H9 (cell line): ENCODE measurements at regions not wholly inside any gene's neighbourhood (a gene's known extent, or its start where the extent isn't known, plus 50 kb on each side); places are given as distances from the start of the nearest gene placed in this dataset.

ENCODE experiments used
- DNase-seq: peaks from one replicate; pipeline ENCODE4 v3.0.0-alpha.2; 2017
- H2AFZ ChIP-seq: one replicate; pipeline ENCODE4 v1.6.1; 2013; ENCODE audit warnings: mild to moderate bottlenecking, low read length, control low read depth, moderate library complexity
- H2AK5ac ChIP-seq: 2 replicates; pipeline ENCODE4 v1.6.1; 2013; ENCODE audit warnings: low read length, control low read depth, mixed read lengths; ENCODE audit not compliant: insufficient read length
- H2BK120ac ChIP-seq: one replicate; pipeline ENCODE4 v1.6.1; 2013; ENCODE audit warnings: low read depth, mild to moderate bottlenecking, low read length, control low read depth, inconsistent platforms; ENCODE audit not compliant: poor library complexity, severe bottlenecking
- H2BK12ac ChIP-seq: 2 replicates; pipeline ENCODE4 v1.6.1; 2013; ENCODE audit warnings: low read length, control low read depth, mixed read lengths, low read depth; ENCODE audit not compliant: insufficient read length
- H2BK15ac ChIP-seq: 2 replicates; pipeline ENCODE4 v1.6.1; 2013; ENCODE audit warnings: low read depth, low read length, control low read depth
- H2BK20ac ChIP-seq: one replicate; pipeline ENCODE4 v1.6.1; 2013; ENCODE audit warnings: low read depth, mild to moderate bottlenecking, low read length, control low read depth, inconsistent platforms; ENCODE audit not compliant: poor library complexity, severe bottlenecking
- H2BK5ac ChIP-seq: 2 replicates; pipeline ENCODE4 v1.6.1; 2013; ENCODE audit warnings: low read length, control low read depth, mixed read lengths; ENCODE audit not compliant: insufficient read length
- H3K14ac ChIP-seq: 2 replicates; pipeline ENCODE4 v1.6.1; 2013; ENCODE audit warnings: low read length, control low read depth; ENCODE audit not compliant: insufficient read depth
- H3K18ac ChIP-seq: 2 replicates; pipeline ENCODE4 v1.6.1; 2013; ENCODE audit warnings: low read depth, mild to moderate bottlenecking, mixed read lengths, low read length, control low read depth; ENCODE audit not compliant: insufficient read length
- H3K23ac ChIP-seq: 2 replicates; pipeline ENCODE4 v1.6.1; 2013; ENCODE audit warnings: low read length, control low read depth, mixed read lengths, low read depth; ENCODE audit not compliant: insufficient read length
- H3K23me2 ChIP-seq: 2 replicates; pipeline ENCODE4 v1.6.1; 2013; ENCODE audit warnings: low read depth, mild to moderate bottlenecking, mixed read lengths, low read length, control low read depth; ENCODE audit not compliant: insufficient read length, poor library complexity, severe bottlenecking
- H3K27ac ChIP-seq: 2 replicates; pipeline ENCODE4 v1.5.1; 2013; ENCODE audit warnings: low read length, control low read depth, mixed read lengths, low read depth; ENCODE audit not compliant: insufficient read length
- H3K27me3 ChIP-seq: 2 replicates; pipeline ENCODE4 v1.6.1; 2013; ENCODE audit warnings: low read length, control low read depth, inconsistent platforms; ENCODE audit not compliant: insufficient read depth
- H3K4ac ChIP-seq: 2 replicates; pipeline ENCODE4 v1.6.1; 2013; ENCODE audit warnings: low read depth, mild to moderate bottlenecking, control low read depth, inconsistent platforms, low read length, moderate library complexity
- H3K4me1 ChIP-seq: 2 replicates; pipeline ENCODE4 v1.6.1; 2013; ENCODE audit warnings: low read length, control low read depth, inconsistent platforms; ENCODE audit not compliant: insufficient read depth
- H3K4me2 ChIP-seq: 2 replicates; pipeline ENCODE4 v1.6.1; 2013; ENCODE audit warnings: low read length, control low read depth, mixed read lengths; ENCODE audit not compliant: insufficient read length, insufficient read depth
- H3K56ac ChIP-seq: 2 replicates; pipeline ENCODE4 v1.6.1; 2013; ENCODE audit warnings: low read depth, mild to moderate bottlenecking, mixed read lengths, low read length, control low read depth; ENCODE audit not compliant: insufficient read length
- H3K79me1 ChIP-seq: 2 replicates; pipeline ENCODE4 v1.6.1; 2013; ENCODE audit warnings: low read depth, mild to moderate bottlenecking, moderate library complexity, low read length, control low read depth, inconsistent platforms; ENCODE audit not compliant: insufficient read depth, poor library complexity, severe bottlenecking
- H3K79me2 ChIP-seq: 2 replicates; pipeline ENCODE4 v1.6.1; 2013; ENCODE audit warnings: low read length, control low read depth, inconsistent platforms; ENCODE audit not compliant: insufficient read depth
- H3K9ac ChIP-seq: 2 replicates; pipeline ENCODE4 v1.6.1; 2013; ENCODE audit warnings: low read length, control low read depth, mixed read lengths; ENCODE audit not compliant: insufficient read length; ENCODE audit errors: extremely low read depth
- H3K9me3 ChIP-seq: one replicate; pipeline ENCODE4 v1.6.1; 2013; ENCODE audit warnings: low read depth, low read length, inconsistent platforms; ENCODE audit not compliant: control insufficient read depth
- H3T11ph ChIP-seq: one replicate; pipeline ENCODE4 v1.6.1; 2013; ENCODE audit warnings: mild to moderate bottlenecking, low read length, control low read depth, inconsistent platforms
- H4K20me1 ChIP-seq: one replicate; pipeline ENCODE4 v1.6.1; 2013; ENCODE audit not compliant: control insufficient read depth, insufficient read length, insufficient read depth
- H4K5ac ChIP-seq: 2 replicates; pipeline ENCODE4 v1.6.1; 2013; ENCODE audit warnings: low read depth, mild to moderate bottlenecking, mixed read lengths, low read length, control low read depth; ENCODE audit not compliant: insufficient read length
- H4K8ac ChIP-seq: replicated peaks from 2 replicates; pipeline ENCODE4 v1.6.1; 2013; ENCODE audit warnings: low read length, control low read depth, mixed read lengths, low read depth; ENCODE audit not compliant: insufficient read length
- H4K91ac ChIP-seq: 2 replicates; pipeline ENCODE4 v1.6.1; 2013; ENCODE audit warnings: low read depth, mild to moderate bottlenecking, moderate library complexity, mixed read lengths, low read length, control low read depth; ENCODE audit not compliant: insufficient read length
- H3K27ac Mint-ChIP-seq, 3 experiments: 2 replicates in 2 of 3; 3 replicates in 1 of 3; pipeline ENCODE4 v1.8.0; 2020 to 2021; ENCODE audit warnings: mixed read lengths in 3 of 3, mild to moderate bottlenecking in 1 of 3, moderate library complexity in 1 of 3
- H3K27me3 Mint-ChIP-seq: 2 replicates; pipeline ENCODE4 v1.8.0; 2021; ENCODE audit warnings: low read depth, mild to moderate bottlenecking, moderate library complexity, mixed read lengths
- H3K36me3 Mint-ChIP-seq, 3 experiments: 2 replicates in 2 of 3; 3 replicates in 1 of 3; pipeline ENCODE4 v1.8.0; 2020 to 2021; ENCODE audit warnings: low read depth in 3 of 3, mixed read lengths in 3 of 3; ENCODE audit not compliant: insufficient read depth in 1 of 3
- H3K4me1 Mint-ChIP-seq, 2 experiments: 2 replicates each; pipeline ENCODE4 v1.8.0; 2020; ENCODE audit warnings: mixed read lengths in 2 of 2
- H3K4me3 Mint-ChIP-seq, 2 experiments: 2 replicates in 1 of 2; 3 replicates in 1 of 2; pipeline ENCODE4 v1.8.0; 2020 to 2021; ENCODE audit warnings: mild to moderate bottlenecking in 2 of 2, mixed read lengths in 2 of 2, moderate library complexity in 1 of 2
- H3K9me3 Mint-ChIP-seq, 2 experiments: 2 replicates in 1 of 2; 3 replicates in 1 of 2; pipeline ENCODE4 v1.8.0; 2020; ENCODE audit warnings: mild to moderate bottlenecking in 2 of 2, mixed read lengths in 2 of 2, moderate library complexity in 1 of 2
- CTCF ChIP-seq: fragments of 200-600 bp; sonication (generic); conservative IDR thresholded peaks from 3 replicates; pipeline ENCODE4 v1.8.0; 2021; ENCODE audit warnings: antibody characterized with exemption, mild to moderate bottlenecking
- WGBS: extraction: QIAGEN DNeasy Blood & Tissue Kit; methylation state at CpG from one replicate; pipeline ENCODE4 v1.1.7; 2013; ENCODE audit warnings: missing lambda C conversion rate, low lambda C conversion rate, mixed read lengths; ENCODE audit not compliant: insufficient read length; ENCODE audit errors: extremely low coverage; 5-methylcytosine and 5-hydroxymethylcytosine counted together

DNA sequence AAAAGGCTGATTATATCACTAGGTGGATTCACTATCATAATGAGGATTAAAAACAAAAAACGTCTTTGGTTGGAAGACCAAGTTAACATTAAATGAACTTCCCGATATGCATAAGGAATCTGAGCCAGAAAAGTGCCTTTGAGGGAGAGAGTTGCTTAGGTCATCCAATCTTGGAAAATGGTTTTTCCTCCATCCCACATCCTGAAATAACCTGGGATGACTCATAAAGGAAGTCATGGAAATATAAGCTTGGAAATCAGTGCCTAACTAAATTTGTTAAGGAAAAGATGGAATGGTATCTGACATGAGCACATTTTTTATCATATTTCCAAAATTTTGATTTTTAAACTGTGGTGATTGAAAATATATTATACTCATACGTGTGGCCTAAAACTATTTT lies 66.0 kb downstream of the KBTBD8 start:
- Histone ChIP-seq H4K8ac (no peak overlapping the region), H4K20me1 (no peaks in the 10 kb centered on the region), H2BK15ac (no peak overlapping the region), H3K9ac (no peak overlapping the region), H4K5ac (no peak overlapping the region), H3K18ac (no peak overlapping the region), H3K79me1 (no peaks in the 10 kb centered on the region), H3K79me2 (no peaks in the 10 kb centered on the region), H2AK5ac (no peak overlapping the region), H3K23me2 (no peaks in the 10 kb centered on the region), H3K4me1 (no peaks in the 10 kb centered on the region), H2BK12ac (no peak overlapping the region), H2BK120ac (no peak overlapping the region), H3K4me2 (no peak overlapping the region), H3K27ac (no peak overlapping the region), H3K27me3 (no peaks in the 10 kb centered on the region), H4K91ac (no peak overlapping the region), H3K4ac (no peak overlapping the region), H3K9me3 (no peaks in the 10 kb centered on the region), H2BK20ac (no peak overlapping the region), H3K56ac (no peak overlapping the region), H2AFZ (no peak overlapping the region), H3K23ac (no peak overlapping the region), H3K14ac (no peak overlapping the region), H3T11ph (no peak overlapping the region), H2BK5ac (no peak overlapping the region)
- H3K4me1 Mint-ChIP-seq = peaks cover 9 to 12% of the 10 kb centered on the region in 2 experiments
- no peak overlapping the region for H3K4me3 Mint-ChIP-seq
- no CpG with 5 or more reads among the region's 3 CpGs for WGBS
- H3K27ac Mint-ChIP-seq = no peak overlapping the region
- H3K9me3 Mint-ChIP-seq = peaks cover 13 to 16% of the 10 kb centered on the region in 2 experiments
- DNase-seq = no peak
- peaks cover 11 to 15% (median 14%) of the 10 kb centered on the region in 3 experiments; a peak in 6 of 7 replicates for H3K36me3 Mint-ChIP-seq
- TF ChIP-seq CTCF = no peak
- H3K27me3 Mint-ChIP-seq = no peaks in the 10 kb centered on the region
